C4-2B (cell line): ENCODE measurements at regions not wholly inside any gene's neighbourhood (a gene's known extent, or its start where the extent isn't known, plus 50 kb on each side); places are given as distances from the start of the nearest gene placed in this dataset.

Experiments
- ZFX ChIP-seq: fragments of 450-650 bp; IDR thresholded peaks from 2 replicates; pipeline ENCODE4 v1.6.1; 2017
- TF ChIP-seq, protein P1 (sequence below): fragments of 450-650 bp; conservative IDR thresholded peaks from 2 replicates; pipeline ENCODE4 v1.5.1; 2017; ENCODE audit warnings: mild to moderate bottlenecking

DNA sequence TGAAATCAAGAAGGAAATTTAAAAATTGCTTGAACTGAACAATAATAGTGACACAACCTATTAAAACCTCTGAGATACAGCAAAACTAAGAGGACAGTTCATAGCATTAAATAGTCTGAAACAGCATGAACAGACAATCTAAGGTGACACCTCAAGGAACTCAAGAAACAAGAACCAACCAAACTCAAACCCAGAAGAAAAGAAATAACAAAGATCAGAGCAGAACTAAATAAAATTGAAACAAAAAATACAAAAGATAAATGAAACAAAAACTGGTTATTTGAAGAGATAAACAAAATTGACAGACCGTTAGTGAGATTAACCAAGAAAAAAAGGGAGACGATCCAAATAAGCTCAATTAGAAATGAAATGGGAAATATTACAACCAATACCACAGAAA lies 122.8 kb upstream of the TOP3B start:
- TF ChIP-seq, protein P1, sequence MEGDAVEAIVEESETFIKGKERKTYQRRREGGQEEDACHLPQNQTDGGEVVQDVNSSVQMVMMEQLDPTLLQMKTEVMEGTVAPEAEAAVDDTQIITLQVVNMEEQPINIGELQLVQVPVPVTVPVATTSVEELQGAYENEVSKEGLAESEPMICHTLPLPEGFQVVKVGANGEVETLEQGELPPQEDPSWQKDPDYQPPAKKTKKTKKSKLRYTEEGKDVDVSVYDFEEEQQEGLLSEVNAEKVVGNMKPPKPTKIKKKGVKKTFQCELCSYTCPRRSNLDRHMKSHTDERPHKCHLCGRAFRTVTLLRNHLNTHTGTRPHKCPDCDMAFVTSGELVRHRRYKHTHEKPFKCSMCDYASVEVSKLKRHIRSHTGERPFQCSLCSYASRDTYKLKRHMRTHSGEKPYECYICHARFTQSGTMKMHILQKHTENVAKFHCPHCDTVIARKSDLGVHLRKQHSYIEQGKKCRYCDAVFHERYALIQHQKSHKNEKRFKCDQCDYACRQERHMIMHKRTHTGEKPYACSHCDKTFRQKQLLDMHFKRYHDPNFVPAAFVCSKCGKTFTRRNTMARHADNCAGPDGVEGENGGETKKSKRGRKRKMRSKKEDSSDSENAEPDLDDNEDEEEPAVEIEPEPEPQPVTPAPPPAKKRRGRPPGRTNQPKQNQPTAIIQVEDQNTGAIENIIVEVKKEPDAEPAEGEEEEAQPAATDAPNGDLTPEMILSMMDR: no peak
- no peak for TF ChIP-seq ZFX
